Activated CD8-positive, alpha-beta memory T cell treated with anti-CD3 and anti-CD28 coated beads for 1 hour (primary cell): ENCODE measurements at regions not wholly inside any gene's neighbourhood (a gene's known extent, or its start where the extent isn't known, plus 50 kb on each side); places are given as distances from the start of the nearest gene placed in this dataset.

Experiments used
- DNase-seq, 2 donors: peaks; one replicate each; pipeline ENCODE4 v3.0.0-alpha.2; 2020; ENCODE audit warnings: low read depth in 1 of 2; ENCODE audit errors: extremely low read depth in 1 of 2

DNA sequence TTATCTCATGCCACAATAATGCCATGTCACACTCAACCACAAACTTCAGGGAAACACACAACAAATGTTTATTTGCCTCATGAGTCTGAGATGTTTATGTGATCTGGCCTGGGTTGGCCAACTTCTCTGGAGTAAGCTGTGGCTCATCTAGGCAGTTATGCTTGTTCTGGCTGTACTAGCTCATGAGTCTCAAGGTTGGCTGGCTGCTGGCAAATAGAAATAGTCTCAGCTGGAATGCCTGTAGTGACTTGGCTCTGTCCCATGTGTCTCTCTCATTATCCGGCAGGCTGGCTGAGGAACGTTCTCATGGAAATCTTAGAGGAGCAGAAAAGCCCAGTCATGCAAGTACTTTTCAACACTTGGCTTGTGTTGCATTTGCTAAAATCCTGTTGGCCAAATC, 234.9 kb upstream of the CDH2 start:
- no peak for DNase-seq

DNA sequence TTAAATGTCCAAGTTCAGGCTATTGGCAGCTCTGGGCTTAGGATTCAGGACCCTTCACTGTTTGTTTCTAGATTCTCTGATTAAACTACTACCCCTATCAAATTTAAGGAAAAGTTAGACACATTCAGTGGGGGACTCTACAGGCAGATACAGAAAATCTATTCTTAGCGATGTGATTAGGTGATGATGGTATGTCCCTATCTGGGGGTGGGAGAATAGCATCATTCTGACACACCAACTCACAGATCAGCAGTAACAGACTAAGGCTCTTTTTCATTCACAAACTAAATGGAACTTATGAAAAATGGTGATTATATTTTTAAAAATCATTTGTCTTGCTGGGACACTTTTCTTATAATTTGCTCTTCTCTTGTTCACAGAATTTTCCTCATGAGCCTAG, 232.9 kb upstream of the CDH2 start:
- no peak for DNase-seq

DNA sequence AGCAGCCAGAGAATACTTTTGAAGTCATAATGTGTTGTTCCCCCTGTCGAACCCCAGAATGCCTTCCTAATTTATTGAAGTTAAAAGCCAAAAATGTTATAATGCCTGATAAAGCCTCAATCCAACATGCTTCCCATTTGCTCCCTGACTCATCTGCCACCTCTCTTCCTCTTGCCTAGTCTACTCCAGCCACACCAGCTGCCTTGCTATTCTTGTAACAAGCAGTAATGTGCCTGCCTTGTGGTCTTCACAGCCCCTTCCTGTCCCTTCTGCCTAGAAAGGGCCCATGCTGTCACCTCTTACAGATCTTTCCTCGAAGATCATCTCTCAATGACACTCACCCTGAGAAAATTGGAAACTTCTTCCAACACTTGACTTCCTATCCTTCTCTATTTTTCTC, 231.6 kb upstream of the CDH2 start:
- no peak for DNase-seq

DNA sequence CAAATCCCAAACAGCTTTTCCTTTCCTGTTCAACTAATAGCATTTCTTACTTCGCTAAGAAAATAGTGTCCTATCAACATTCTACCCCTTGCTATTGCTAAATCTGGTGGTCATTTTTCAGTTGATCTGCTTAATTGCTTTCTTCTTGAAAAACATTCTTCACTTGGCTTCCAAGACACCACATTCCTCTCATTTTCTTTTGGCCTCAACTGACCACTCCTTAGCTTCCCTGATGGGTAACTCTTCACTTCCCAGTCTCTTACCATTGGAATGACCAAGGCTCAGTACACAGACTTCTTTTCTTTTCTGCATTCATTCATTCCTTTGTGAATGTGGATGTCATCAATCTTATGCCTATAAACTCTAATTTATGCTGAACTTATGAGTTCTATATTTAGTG, 230.8 kb upstream of the CDH2 start:
- DNase-seq = no peak

DNA sequence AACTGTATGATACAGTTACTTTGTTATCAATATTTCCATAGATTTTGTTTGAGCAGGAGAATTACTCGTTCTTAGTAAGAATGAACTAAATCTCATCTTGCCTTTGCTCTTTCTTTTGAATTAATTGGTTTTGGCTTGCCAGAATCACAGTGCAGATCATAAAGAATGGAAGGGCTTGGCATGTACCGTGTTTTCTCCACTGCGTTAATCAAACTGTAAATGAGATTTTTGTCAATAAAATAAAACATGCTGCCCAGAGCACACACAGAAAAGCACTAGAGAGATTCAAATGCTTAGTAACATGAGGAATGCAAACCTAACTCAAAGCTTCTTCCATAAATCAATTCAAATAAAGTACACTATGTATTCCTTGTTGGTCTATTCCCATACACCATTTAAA, 229.6 kb upstream of the CDH2 start:
- no peak for DNase-seq

DNA sequence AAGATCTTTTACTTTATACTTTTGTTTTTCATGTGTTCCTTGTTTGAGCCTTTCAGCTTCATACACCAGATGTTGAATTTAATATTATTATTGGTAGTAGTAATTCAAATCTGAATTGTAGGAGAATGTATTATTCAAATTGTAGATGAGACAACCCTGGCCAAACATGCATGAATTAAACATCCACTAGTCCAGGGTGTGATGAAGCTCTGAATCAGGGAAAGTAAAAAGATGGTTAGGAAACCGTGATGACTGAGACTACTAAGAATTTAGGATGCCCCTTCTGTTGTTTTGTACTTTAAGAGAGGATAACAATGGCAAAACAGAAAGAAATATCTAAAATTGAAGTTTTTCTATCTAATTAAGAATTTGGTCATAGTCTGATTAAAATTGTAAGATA, 227.8 kb upstream of the CDH2 start:
- DNase-seq = no peak

DNA sequence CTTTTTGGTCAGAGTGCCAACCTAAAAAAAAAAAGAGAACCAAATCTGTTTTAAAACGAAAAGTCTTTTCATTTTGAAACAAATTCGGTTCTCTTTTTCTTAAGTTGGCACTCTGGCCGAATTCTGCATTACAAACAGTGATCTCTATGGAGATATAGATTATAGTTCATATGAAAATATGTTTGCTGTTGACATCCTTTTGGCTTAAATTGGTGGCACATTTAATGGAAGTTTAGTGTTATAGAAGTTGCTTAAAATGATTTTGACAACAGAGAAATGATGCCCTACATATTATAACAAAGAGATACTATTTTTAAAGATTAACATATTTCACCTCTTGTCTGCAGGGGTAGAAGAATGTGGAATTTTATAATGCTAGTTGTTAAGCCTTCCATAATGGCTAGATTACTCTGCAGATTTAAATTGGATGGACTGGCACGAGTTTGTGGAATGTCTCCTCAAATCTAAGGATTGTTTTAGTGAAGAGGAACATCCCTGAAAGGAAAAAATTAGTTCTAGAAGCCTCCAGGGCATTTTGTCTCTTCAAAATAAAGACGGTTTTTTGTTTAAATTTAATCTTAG, 222.9 kb upstream of the CDH2 start:
- DNase-seq = no peak

DNA sequence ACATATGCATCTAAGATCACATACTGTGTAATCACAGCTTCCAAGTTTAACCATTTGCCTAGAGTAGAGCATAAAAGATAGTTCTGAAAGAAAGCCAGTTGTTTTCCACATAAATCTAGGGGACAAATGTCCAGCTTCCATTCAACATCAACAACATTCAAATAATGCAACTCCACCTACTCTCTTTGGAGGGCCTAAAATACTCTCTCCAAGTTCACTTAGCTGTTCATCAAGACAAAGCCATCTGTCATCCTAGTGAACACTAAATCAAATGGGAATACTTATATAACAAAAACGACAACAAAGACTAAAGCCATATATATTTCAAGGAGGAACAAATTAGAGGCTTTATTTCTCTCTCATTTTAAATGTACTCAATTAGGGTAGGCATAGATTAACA, 221.5 kb upstream of the CDH2 start:
- no peak for DNase-seq

DNA sequence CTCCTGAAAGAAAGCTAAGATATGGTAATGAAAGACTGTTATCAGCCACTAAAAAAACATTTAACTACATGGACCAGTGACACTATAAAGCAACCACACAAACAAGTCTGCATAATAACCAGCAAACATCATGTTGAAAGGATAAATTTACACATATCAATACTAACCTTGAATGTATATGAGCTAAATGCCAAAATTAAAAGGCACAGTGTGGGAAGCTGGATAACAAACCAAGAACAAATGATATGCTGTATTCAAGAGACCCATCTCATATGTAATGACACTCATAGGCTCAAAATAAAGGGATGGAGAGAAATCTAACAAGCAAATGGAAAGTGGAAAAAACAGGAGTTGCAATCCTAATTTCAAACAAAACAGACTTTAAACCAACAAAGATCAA, 213.1 kb upstream of the CDH2 start:
- no peak for DNase-seq

DNA sequence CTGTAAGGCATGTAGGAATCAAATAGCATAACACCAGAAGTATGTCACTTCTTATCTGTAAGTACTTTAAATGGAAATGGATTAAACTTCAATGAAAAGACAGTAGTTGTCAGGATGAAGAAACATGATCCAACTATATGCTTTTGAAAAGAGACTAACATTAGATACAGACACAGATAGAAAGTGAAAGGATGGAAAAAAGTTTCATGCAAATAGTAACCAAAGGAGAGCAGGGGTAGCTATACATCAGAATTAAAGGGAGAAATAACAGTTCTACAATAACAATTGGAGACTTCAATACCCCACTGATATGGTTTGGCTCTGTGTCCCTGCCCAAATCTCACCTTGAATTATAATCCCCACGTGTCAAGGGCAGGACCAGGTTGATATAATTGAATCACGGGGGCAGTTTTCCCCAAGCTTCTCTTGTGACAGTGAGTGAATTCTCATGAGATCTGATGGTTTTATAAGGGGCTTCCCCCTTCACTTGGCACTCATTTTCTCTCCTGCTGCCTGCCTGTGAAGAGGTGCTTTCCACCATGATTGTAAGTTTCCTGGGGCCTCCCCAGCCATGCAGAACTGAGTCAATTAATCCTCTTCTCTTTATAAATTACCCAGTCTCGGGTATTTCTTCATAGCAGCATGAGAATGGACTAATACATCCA, 205.4 kb upstream of the CDH2 start:
- DNase-seq = no peak

DNA sequence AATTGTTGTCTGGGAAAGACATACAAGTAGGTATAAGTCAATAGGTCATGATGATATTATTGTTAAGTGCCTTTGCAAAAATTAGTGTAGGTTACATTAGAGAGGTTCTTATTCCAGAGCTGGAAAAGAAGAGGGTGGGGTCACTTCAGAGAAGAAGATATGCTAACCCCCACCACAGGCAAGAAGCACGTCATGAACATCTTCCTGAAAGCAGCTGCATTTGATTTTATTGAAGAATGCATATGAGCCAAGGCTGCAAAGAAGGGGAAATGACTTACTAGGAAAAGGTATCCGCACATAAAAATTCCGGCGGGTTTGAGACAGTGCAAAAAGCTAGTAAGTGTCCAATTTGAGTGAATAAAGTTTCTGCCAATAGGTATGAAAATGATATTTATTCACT, 195.3 kb upstream of the CDH2 start:
- no peak for DNase-seq

DNA sequence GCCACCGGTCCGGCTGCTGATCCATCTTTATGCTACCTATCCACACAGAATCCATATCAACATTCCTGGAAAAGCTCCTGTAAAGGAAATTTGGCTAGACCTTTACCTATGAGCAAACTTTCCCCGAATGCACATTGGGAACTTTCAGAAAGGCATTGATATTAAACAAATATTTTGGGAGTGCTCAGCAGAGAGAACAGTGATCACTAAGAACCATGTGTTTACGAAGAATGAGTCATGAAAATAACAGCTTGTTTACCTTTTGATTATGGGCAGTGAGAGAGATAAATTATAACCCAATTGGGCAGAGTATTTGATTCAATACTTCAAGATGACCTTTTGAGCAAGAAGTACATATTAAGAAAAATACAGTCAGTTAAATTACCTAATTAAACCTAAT, 189.7 kb upstream of the CDH2 start:
- no peak for DNase-seq

DNA sequence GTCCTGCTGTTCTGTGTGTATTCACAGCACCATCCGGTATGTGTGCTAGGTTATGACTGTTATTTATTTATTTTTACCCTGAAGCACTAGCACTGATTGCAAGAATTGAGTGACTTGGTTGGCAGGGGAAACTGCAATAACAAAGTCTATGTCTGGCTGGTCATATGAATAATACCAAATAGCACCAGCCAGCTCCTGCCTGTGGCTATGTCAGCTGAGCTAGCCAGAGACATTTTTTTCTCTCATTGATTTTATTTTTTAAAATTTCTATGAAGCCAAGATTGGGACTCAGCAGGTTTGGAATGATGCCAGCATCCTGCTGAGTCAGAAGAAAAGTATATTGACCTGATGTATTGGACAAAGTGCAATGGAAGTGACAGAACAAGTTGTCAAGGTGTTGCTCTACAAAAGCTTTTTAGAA, 188.5 kb upstream of the CDH2 start:
- DNase-seq = no peak

DNA sequence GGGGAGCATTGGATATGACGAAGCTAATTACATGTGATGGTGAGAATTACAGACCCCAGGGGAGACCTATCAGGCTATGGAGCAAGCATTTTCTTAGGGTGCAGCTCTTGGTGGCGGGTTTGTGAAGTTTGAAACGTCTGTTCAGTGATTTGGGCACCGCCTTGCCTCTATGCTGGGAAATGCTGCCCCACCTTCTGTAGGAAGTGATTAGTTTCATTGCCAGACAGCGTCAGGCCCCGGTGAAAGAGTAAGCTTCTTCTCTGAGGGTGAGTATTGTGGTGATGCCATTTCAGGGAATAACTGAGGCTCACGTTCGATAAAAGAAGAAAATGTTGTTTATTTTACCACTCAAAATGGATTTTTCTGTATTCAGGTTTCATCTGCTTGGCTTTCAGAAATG, 186.2 kb upstream of the CDH2 start:
- no peak for DNase-seq

DNA sequence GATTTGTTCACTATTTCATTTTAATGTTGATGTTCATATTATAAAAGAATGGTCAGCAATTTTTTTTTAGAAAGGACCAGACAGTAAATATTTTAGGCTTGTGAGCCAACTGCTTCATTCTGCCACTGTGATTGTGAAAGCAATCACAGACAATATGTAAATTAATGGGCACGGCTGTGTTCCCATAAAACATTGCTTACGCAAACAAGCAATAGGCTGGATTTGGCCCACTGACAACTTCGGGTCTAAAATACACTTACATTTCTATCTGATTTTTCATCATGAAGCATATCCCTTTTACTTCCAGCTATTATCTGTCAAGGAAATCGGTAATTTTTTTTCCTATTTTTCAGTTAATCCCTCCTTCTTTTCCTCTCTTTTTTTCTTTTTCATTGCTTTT, 182.2 kb upstream of the CDH2 start:
- no peak for DNase-seq

DNA sequence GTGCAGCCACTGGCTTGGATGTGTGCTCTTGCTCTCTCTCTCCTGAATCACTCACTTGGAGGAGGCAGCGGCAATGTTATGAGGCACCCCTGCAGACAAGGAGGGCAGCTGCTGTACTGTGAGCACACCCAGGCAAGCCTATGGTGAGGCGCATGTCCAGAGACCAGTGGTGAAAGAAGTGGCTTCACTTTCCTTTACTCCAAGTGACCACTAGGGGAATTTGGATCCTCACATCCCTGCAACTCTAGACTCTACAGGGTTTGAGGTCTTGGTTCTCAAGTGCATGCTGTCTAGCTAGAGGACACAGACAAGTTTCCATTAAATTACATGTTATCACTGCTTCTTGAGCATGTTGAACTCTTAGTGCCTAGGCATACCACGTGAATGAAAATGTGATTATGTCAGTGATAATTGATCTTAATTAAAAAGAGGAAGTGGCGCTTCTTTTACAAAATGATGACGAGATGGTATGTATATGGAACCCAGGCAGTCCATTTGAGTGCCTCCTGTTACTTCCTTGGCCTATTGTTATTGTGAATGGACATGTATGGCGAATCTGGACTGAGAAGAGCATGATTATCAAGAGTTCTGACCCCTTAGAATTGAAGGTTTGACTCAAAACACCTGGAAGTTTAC, 181.0 kb upstream of the CDH2 start:
- DNase-seq = no peak

DNA sequence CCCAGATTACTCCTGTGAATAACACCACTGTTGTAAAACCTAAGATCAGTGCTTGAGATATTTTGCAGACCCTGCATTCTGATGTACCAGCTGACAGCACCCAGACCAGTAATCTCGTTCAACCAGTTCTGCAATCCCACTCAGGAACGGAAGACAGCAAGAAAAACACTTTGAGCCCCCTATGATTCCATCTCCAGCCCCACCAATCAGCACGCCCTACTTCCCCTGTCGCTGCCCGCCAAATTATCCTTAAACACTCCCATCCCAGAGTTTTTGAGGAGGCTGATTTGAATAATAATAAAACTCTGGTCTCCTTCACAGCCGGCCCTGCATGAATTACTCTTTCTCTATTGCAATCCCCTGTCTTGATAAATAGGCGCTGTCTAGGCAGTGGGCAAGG, 173.9 kb upstream of the CDH2 start:
- no peak for DNase-seq

DNA sequence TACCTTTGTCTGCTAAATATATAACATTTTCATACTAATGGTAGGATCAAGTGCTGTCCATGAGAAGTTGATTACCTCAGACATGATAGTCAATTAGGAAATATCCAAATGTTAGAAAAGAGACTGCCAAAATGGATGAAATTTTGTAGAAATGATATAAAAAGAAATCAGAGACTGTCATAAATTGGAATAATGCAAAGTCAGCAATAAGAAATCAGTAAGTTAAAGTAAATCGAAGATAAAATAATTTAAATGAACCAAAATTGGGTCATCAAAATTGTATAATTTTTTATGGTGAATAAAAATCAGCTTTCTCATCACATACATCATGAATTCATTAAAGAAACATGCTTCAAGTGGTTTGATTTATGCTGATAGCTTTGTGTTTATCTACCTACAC, 165.3 kb upstream of the CDH2 start:
- no peak for DNase-seq

DNA sequence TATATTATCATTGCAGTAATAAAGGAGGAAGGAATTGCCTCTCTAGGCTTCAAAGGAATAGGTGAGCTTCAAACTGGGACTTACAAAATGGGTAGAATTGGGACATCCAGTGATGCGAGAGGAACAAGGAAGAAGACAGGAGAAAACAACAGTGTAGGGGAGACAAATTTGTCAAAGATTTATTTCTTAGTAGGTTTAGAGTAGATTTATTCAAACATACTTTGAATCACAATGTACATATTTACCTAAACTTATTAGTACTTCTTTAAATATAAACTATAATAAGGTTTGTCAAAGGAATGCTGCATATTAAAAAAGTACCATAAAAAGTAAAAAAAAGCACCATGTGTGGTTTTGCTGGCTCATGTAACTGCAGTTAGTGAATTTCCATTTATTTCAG, 161.4 kb upstream of the CDH2 start:
- DNase-seq = no peak

DNA sequence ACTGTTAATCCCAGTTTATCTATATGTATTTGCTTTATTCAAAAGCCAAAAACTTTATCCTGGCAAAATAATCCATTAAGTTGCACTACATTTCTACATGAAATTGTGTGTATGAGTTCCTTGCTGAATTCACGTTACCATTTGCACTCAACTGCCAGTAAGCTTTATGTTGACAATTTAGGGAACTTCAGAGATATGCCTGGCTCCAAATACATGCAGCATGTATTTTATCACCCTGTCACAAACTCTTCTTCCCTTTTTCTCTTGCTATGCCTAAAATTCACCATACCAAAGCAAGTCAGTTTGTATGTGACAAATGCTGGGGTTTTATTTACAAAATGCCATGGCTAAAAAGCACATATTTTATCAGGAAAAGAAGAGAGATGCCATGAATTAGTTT, 157.6 kb upstream of the CDH2 start:
- no peak for DNase-seq

DNA sequence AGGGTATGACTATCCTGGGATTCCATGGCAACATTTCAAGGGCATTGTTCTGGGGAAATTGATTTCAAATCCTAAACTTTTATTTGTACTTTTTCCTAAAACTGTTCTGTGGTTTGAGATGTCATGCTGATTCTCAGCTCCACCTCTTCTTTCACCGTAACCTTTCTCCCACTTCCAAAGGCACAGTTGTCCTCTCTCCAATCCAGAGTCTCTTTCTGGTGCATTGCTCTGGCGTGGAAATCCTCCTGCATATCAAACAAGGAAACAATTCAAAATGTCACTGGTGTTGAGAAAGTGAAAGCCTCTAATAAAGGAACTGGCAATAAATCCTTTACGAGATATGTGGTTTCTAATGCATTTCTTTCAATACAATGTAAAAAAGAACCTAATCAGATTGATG, 155.1 kb upstream of the CDH2 start:
- no peak for DNase-seq

DNA sequence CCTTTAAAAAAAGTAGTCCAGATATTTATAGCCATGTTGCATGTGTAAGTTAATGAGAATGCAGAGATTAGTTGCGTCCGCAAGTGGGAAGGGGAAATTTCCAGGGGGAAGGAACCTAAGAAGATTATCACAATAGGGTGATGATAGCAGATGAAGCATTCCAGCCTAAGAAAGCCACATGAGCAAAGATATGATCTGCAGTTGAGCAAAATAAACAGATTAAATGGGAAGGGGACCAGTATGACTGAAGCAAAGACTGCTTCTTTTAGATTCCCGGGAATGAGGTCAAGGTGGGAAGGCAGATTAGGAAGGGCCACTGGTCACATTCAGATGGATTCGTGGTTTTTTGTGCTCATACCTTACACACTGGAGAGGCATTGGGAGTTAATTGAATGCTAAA, 154.6 kb upstream of the CDH2 start:
- DNase-seq = no peak

DNA sequence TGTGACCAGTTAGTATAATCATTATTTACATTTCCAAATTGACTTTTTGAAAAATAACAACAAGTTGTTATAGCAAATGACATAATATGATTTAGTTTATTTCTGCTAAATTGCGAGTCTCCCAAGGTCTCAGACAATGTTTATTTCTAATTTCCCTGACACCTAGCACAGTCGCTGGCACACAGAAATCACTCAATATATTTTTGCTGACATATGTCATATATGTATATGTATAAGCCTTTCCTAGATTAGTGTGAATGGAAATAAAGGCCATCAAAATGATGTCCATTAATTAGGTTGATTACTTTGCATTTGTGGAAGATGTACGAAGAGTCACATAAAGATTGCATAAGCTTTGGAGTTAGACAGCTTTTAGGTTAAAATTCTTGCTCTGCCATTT, 136.7 kb upstream of the CDH2 start:
- no peak for DNase-seq
